Activated CD4-positive, alpha-beta memory T cell treated with anti-CD3 and anti-CD28 coated beads, Interleukin-2, amount 10 ng/mL, durations not matched to agents 7 days and 5 days (primary cell): ENCODE measurements at regions not wholly inside any gene's neighbourhood (a gene's known extent, or its start where the extent isn't known, plus 50 kb on each side); places are given as distances from the start of the nearest gene placed in this dataset.

Experiments
- CTCF ChIA-PET: fragments of 350-600 bp; sonication (Branson Sonifier 250); formaldehyde crosslinking; loops from one replicate; lab custom pipeline; 2021; ENCODE audit warnings: antibody characterized with exemption, inconsistent platforms; lab: Charles Lee
- POLR2A ChIA-PET: fragments of 350-600 bp; sonication (Branson Sonifier 250); formaldehyde crosslinking; loops from one replicate; lab custom pipeline; 2021; ENCODE audit warnings: antibody characterized with exemption; lab: Charles Lee
- DNase-seq: peaks from one replicate; pipeline ENCODE4 v3.0.0-alpha.2; 2020
- H3K27ac Mint-ChIP-seq: one replicate; pipeline ENCODE4 v1.8.0; 2021; ENCODE audit warnings: mild to moderate bottlenecking, mixed read lengths
- H3K27me3 Mint-ChIP-seq: one replicate; pipeline ENCODE4 v1.8.0; 2021; ENCODE audit warnings: mixed read lengths
- H3K36me3 Mint-ChIP-seq: one replicate; pipeline ENCODE4 v1.8.0; 2021; ENCODE audit warnings: low read depth, mixed read lengths
- H3K4me1 Mint-ChIP-seq: one replicate; pipeline ENCODE4 v1.8.0; 2021; ENCODE audit warnings: mixed read lengths
- H3K4me3 Mint-ChIP-seq: one replicate; pipeline ENCODE4 v1.8.0; 2021; ENCODE audit warnings: mild to moderate bottlenecking, mixed read lengths
- H3K9me3 Mint-ChIP-seq: one replicate; pipeline ENCODE4 v1.8.0; 2021; ENCODE audit warnings: mixed read lengths

GRCh38 chr13:107025991-107026390, 458.1 kb upstream of the ARGLU1 start:
- Mint-ChIP-seq H3K4me3 (no peak overlapping the region), H3K9me3 (no peaks in the 10 kb centered on the region), H3K4me1 (no peaks in the 10 kb centered on the region), H3K27me3 (no peaks in the 10 kb centered on the region), H3K27ac (no peak overlapping the region), H3K36me3 (no peaks in the 10 kb centered on the region)
- ChIA-PET CTCF (no interaction called here), POLR2A (no interaction called here)
- no peak for DNase-seq

DNA sequence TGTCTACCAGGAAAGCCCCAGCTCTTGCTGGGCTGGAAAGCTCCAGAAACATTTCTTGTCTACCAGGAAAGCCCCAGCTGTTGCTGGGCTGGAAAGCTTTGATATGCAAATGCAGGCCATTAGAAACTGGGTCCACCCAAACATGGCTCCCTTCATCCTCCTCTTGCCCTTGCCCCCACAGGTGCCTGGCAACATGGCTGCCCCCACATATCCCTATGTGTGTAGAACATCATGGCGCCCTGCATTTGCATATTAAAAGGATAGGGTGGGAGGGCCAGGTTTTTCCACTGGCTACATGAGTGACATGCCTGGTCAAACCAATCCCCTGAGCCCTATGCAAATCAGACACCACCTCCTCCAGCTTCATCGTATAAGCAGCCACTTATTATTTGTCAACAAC, 455.4 kb upstream of the ARGLU1 start:
- CTCF ChIA-PET = no interaction called here
- POLR2A ChIA-PET = no interaction called here
- no peaks in the 10 kb centered on the region for H3K4me1 Mint-ChIP-seq
- H3K27ac Mint-ChIP-seq = no peak overlapping the region
- DNase-seq = no peak
- H3K9me3 Mint-ChIP-seq = no peaks in the 10 kb centered on the region
- no peaks in the 10 kb centered on the region for H3K36me3 Mint-ChIP-seq
- H3K4me3 Mint-ChIP-seq = no peak overlapping the region
- no peaks in the 10 kb centered on the region for H3K27me3 Mint-ChIP-seq

- Mint-ChIP-seq H3K9me3 (peaks cover 3% of the 10 kb centered on the region), H3K36me3 (no peaks in the 10 kb centered on the region), H3K4me3 (no peak overlapping the region), H3K27me3 (no peaks in the 10 kb centered on the region), H3K4me1 (no peaks in the 10 kb centered on the region), H3K27ac (no peak overlapping the region)
- ChIA-PET POLR2A (no interaction called here), CTCF (no interaction called here)
- no peak for DNase-seq
These were observed 452.5 kb upstream of the ARGLU1 start for GRCh38 chr13:107020393-107020792.

- CTCF ChIA-PET = no interaction called here
- H3K27me3 Mint-ChIP-seq = no peaks in the 10 kb centered on the region
- H3K9me3 Mint-ChIP-seq = peaks cover 3% of the 10 kb centered on the region
- H3K27ac Mint-ChIP-seq = no peak overlapping the region
- no peaks in the 10 kb centered on the region for H3K4me1 Mint-ChIP-seq
- H3K4me3 Mint-ChIP-seq = no peak overlapping the region
- no peaks in the 10 kb centered on the region for H3K36me3 Mint-ChIP-seq
- no peak for DNase-seq
- POLR2A ChIA-PET = no interaction called here
These were observed 450.3 kb upstream of the ARGLU1 start for GRCh38 chr13:107018285-107018684.

DNA sequence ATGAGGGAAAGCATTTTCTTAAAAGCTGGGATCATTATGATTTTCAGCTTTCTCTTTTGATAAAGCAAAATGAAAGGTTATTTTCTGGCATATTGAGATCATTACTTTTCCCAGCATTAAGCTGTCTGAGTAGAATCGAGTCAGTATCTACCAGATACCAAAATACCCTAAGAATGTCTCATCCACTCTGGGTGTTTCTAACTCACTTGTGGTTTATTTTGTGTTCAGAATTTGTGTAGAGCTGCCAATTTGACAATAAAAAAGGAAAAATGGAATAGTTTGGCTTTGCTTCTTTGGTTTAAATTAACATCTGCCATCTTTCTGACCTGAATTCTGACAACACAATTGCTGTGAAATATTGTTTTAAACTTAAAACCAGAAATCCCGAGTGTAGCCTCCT, 438.7 kb upstream of the ARGLU1 start:
- POLR2A ChIA-PET = no interaction called here
- Mint-ChIP-seq H3K27me3 (no peaks in the 10 kb centered on the region), H3K4me1 (no peaks in the 10 kb centered on the region), H3K9me3 (no peaks in the 10 kb centered on the region), H3K27ac (no peak overlapping the region), H3K36me3 (no peaks in the 10 kb centered on the region), H3K4me3 (no peak overlapping the region)
- no peak for DNase-seq
- CTCF ChIA-PET = no interaction called here

DNA sequence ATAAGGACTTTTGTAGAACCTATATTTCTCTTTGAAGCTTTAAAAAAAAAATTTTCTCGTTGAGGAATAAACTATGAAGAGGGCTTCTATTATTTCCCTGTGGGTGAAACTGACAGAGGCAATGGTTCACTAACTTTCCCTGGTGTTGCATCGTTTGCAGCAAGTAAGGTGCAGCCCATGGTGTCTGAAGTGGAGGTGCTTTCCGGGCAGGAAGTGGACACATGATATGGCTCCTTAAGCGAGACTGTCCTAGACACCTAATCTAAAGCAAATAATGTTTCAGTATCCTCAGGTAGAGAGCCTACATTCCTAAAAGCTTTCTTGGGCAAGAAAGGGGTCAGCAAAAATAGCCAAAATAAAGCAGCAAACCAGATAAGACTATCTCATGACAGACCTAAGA, 437.6 kb upstream of the ARGLU1 start:
- POLR2A ChIA-PET = no interaction called here
- no peak for DNase-seq
- CTCF ChIA-PET = no interaction called here

DNA sequence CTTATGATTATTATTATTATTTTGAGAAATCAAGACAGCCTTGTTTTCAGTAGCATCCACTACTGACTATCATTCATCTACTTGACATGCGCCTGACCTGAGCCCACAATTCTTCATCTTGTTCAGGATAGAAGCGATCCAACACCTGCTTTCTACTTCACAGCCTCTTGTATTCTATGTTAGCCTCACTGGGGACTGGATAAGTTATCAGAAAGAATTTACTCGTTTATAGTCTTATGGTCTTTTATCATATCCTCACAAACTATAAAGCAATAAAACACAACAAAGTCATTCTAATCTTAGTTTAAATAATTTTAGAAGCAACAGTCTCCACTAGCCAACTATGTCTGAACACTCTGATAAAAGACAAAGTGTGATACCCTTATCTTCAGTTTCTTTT, 436.0 kb upstream of the ARGLU1 start:
- Mint-ChIP-seq H3K4me3 (no peak overlapping the region), H3K36me3 (no peaks in the 10 kb centered on the region), H3K4me1 (no peaks in the 10 kb centered on the region), H3K9me3 (no peaks in the 10 kb centered on the region), H3K27ac (no peak overlapping the region), H3K27me3 (no peaks in the 10 kb centered on the region)
- CTCF ChIA-PET = no interaction called here
- DNase-seq = no peak
- POLR2A ChIA-PET = no interaction called here

More for the DNA sequence above, 437.6 kb upstream of the ARGLU1 start:
- Mint-ChIP-seq H3K4me1 (no peaks in the 10 kb centered on the region), H3K27me3 (no peaks in the 10 kb centered on the region), H3K27ac (no peak overlapping the region), H3K4me3 (no peak overlapping the region), H3K36me3 (no peaks in the 10 kb centered on the region), H3K9me3 (no peaks in the 10 kb centered on the region)

GRCh38 chr13:106998664-106999063, 430.7 kb upstream of the ARGLU1 start:
- Mint-ChIP-seq H3K27me3 (no peaks in the 10 kb centered on the region), H3K4me3 (no peak overlapping the region), H3K36me3 (no peaks in the 10 kb centered on the region), H3K9me3 (peaks cover 3% of the 10 kb centered on the region), H3K4me1 (no peaks in the 10 kb centered on the region), H3K27ac (no peak overlapping the region)
- ChIA-PET CTCF (no interaction called here), POLR2A (no interaction called here)
- DNase-seq = no peak

- Mint-ChIP-seq H3K36me3 (no peaks in the 10 kb centered on the region), H3K27ac (no peak overlapping the region), H3K9me3 (peaks cover 3% of the 10 kb centered on the region), H3K4me3 (no peak overlapping the region), H3K27me3 (no peaks in the 10 kb centered on the region), H3K4me1 (no peaks in the 10 kb centered on the region)
- POLR2A ChIA-PET = no interaction called here
- CTCF ChIA-PET = no interaction called here
- DNase-seq = no peak
These were observed 429.8 kb upstream of the ARGLU1 start for GRCh38 chr13:106997696-106998095.

GRCh38 chr13:106996867-106997618, 429.1 kb upstream of the ARGLU1 start:
- ChIA-PET POLR2A (no interaction called here), CTCF (no interaction called here)
- Mint-ChIP-seq H3K4me1 (no peaks in the 10 kb centered on the region), H3K36me3 (no peaks in the 10 kb centered on the region), H3K9me3 (peaks cover 3% of the 10 kb centered on the region), H3K27me3 (no peaks in the 10 kb centered on the region), H3K4me3 (no peak overlapping the region), H3K27ac (no peak overlapping the region)
- no peak for DNase-seq

- ChIA-PET POLR2A (no interaction called here), CTCF (no interaction called here)
- no peak for DNase-seq
- peaks cover 9% of the 10 kb centered on the region for H3K9me3 Mint-ChIP-seq
- no peaks in the 10 kb centered on the region for H3K27me3 Mint-ChIP-seq
- no peaks in the 10 kb centered on the region for H3K36me3 Mint-ChIP-seq
- H3K4me3 Mint-ChIP-seq = no peak overlapping the region
- H3K4me1 Mint-ChIP-seq = no peaks in the 10 kb centered on the region
- no peak overlapping the region for H3K27ac Mint-ChIP-seq
These were observed 422.7 kb upstream of the ARGLU1 start for GRCh38 chr13:106990594-106990993.

GRCh38 chr13:106989876-106990275, 421.9 kb upstream of the ARGLU1 start:
- Mint-ChIP-seq H3K4me1 (no peaks in the 10 kb centered on the region), H3K27me3 (no peaks in the 10 kb centered on the region), H3K36me3 (no peaks in the 10 kb centered on the region), H3K4me3 (no peak overlapping the region), H3K27ac (no peak overlapping the region), H3K9me3 (peaks cover 9% of the 10 kb centered on the region)
- CTCF ChIA-PET = no interaction called here
- POLR2A ChIA-PET = no interaction called here
- DNase-seq = no peak

- no peaks in the 10 kb centered on the region for H3K36me3 Mint-ChIP-seq
These were observed 419.5 kb upstream of the ARGLU1 start for GRCh38 chr13:106987427-106987785.

GRCh38 chr13:106986687-106987426, 418.9 kb upstream of the ARGLU1 start:
- DNase-seq = no peak
- no peaks in the 10 kb centered on the region for H3K4me1 Mint-ChIP-seq
- no peak overlapping the region for H3K4me3 Mint-ChIP-seq
- H3K9me3 Mint-ChIP-seq = peaks cover 14% of the 10 kb centered on the region
- no peak overlapping the region for H3K27ac Mint-ChIP-seq
- ChIA-PET POLR2A (no interaction called here), CTCF (no interaction called here)
- H3K36me3 Mint-ChIP-seq = no peaks in the 10 kb centered on the region
- H3K27me3 Mint-ChIP-seq = no peaks in the 10 kb centered on the region

More at GRCh38 chr13:106987427-106987785, 419.5 kb upstream of the ARGLU1 start:
- Mint-ChIP-seq H3K9me3 (peaks cover 9% of the 10 kb centered on the region), H3K27ac (no peak overlapping the region), H3K27me3 (no peaks in the 10 kb centered on the region), H3K4me3 (no peak overlapping the region), H3K4me1 (no peaks in the 10 kb centered on the region)
- POLR2A ChIA-PET = no interaction called here
- DNase-seq = no peak
- CTCF ChIA-PET = no interaction called here
